Trophoblast cell (in vitro differentiated cells and primary cell): ENCODE measurements at regions not wholly inside any gene's neighbourhood (a gene's known extent, or its start where the extent isn't known, plus 50 kb on each side); places are given as distances from the start of the nearest gene placed in this dataset.

Experiments used
- DNase-seq, 2 donors: peaks; one replicate each; pipeline ENCODE4 v3.0.0-alpha.2; 2016
- H2AFZ ChIP-seq: 2 replicates; pipeline ENCODE4 v1.6.1; 2013; ENCODE audit warnings: low read length, moderate library complexity, mild to moderate bottlenecking; ENCODE audit not compliant: insufficient read depth, poor library complexity
- H2AK5ac ChIP-seq: 2 replicates; pipeline ENCODE4 v1.6.1; 2013; ENCODE audit warnings: mild to moderate bottlenecking, low read length
- H2BK120ac ChIP-seq: 2 replicates; pipeline ENCODE4 v1.6.1; 2013; ENCODE audit warnings: low read length, mild to moderate bottlenecking, moderate library complexity; ENCODE audit not compliant: insufficient read depth, poor library complexity
- H2BK12ac ChIP-seq: 2 replicates; pipeline ENCODE4 v1.6.1; 2013; ENCODE audit warnings: mild to moderate bottlenecking, low read length, moderate library complexity
- H2BK5ac ChIP-seq: 2 replicates; pipeline ENCODE4 v1.6.1; 2013; ENCODE audit warnings: low read length, low read depth, moderate library complexity, mild to moderate bottlenecking; ENCODE audit not compliant: poor library complexity
- H3K14ac ChIP-seq: 2 replicates; pipeline ENCODE4 v1.6.1; 2013; ENCODE audit warnings: mild to moderate bottlenecking, low read length
- H3K18ac ChIP-seq: 2 replicates; pipeline ENCODE4 v1.6.1; 2013; ENCODE audit warnings: mild to moderate bottlenecking, low read length
- H3K23ac ChIP-seq: 2 replicates; pipeline ENCODE4 v1.6.1; 2013; ENCODE audit warnings: low read length
- H3K27ac ChIP-seq: 2 replicates; pipeline ENCODE4 v1.5.1; 2013; ENCODE audit warnings: low read depth, mild to moderate bottlenecking, inconsistent platforms, low read length, moderate library complexity
- H3K27me3 ChIP-seq: 2 replicates; pipeline ENCODE4 v1.6.1; 2013; ENCODE audit warnings: inconsistent platforms, mild to moderate bottlenecking, low read length, moderate library complexity; ENCODE audit not compliant: insufficient read depth
- H3K36me3 ChIP-seq, 2 experiments: 1 replicate in 1 of 2; 2 replicates in 1 of 2; pipeline ENCODE4 v1.6.1; 2013; ENCODE audit warnings: low read length in 2 of 2, mild to moderate bottlenecking in 2 of 2, moderate library complexity in 1 of 2; ENCODE audit not compliant: insufficient read depth in 2 of 2, control insufficient read depth in 1 of 2
- H3K4ac ChIP-seq: 2 replicates; pipeline ENCODE4 v1.6.1; 2013; ENCODE audit warnings: low read depth, mild to moderate bottlenecking, low read length, moderate library complexity
- H3K4me1 ChIP-seq, 2 experiments: 1 replicate in 1 of 2; 2 replicates in 1 of 2; pipeline ENCODE4 v1.6.1; 2013; ENCODE audit warnings: low read length in 2 of 2, mild to moderate bottlenecking in 2 of 2, moderate library complexity in 1 of 2; ENCODE audit not compliant: insufficient read depth in 2 of 2, control insufficient read depth in 1 of 2
- H3K4me2 ChIP-seq: 2 replicates; pipeline ENCODE4 v1.6.1; 2013; ENCODE audit warnings: inconsistent platforms, mild to moderate bottlenecking, low read length, moderate library complexity
- H3K4me3 ChIP-seq: 2 replicates; pipeline ENCODE4 v1.5.1; 2013; ENCODE audit warnings: mild to moderate bottlenecking, low read depth, low read length, inconsistent platforms
- H3K79me1 ChIP-seq: one replicate; pipeline ENCODE4 v1.6.1; 2013; ENCODE audit warnings: low read length
- H3K79me2 ChIP-seq: 2 replicates; pipeline ENCODE4 v1.6.1; 2013; ENCODE audit warnings: low read length, mild to moderate bottlenecking; ENCODE audit not compliant: control insufficient read depth, insufficient read depth, poor library complexity
- H3K9ac ChIP-seq: 2 replicates; pipeline ENCODE4 v1.6.1; 2013; ENCODE audit warnings: mild to moderate bottlenecking, low read length
- H3K9me3 ChIP-seq: 2 replicates; pipeline ENCODE4 v1.6.1; 2013; ENCODE audit warnings: low read depth, mild to moderate bottlenecking, control low read depth, inconsistent platforms, low read length; ENCODE audit not compliant: insufficient read depth
- H4K12ac ChIP-seq: 2 replicates; pipeline ENCODE4 v1.6.1; 2013; ENCODE audit warnings: low read depth, mild to moderate bottlenecking, low read length, moderate library complexity
- H4K8ac ChIP-seq: 2 replicates; pipeline ENCODE4 v1.6.1; 2013; ENCODE audit warnings: low read depth, mild to moderate bottlenecking, low read length, moderate library complexity
- H4K91ac ChIP-seq: one replicate; pipeline ENCODE4 v1.6.1; 2013; ENCODE audit warnings: low read depth, mild to moderate bottlenecking, low read length, moderate library complexity
- WGBS: extraction: QIAGEN DNeasy Blood & Tissue Kit; methylation state at CpG from one replicate; pipeline ENCODE4 v1.1.7; 2013; ENCODE audit warnings: missing lambda C conversion rate; ENCODE audit not compliant: insufficient read length, insufficient coverage; ENCODE audit errors: extremely low coverage; 5-methylcytosine and 5-hydroxymethylcytosine counted together

- H3K36me3 ChIP-seq = no peaks in the 10 kb centered on the region
- WGBS = no CpG with 5 or more reads among the region's 5 CpGs
These were observed 71.4 kb upstream of the PRSS58 start for GRCh38 chr7:142329062-142329790.

GRCh38 chr7:142328551-142328950 lies 70.7 kb upstream of the PRSS58 start:
- Histone ChIP-seq H3K4me3 (no peak overlapping the region), H4K91ac (no peak overlapping the region), H2AK5ac (no peak overlapping the region), H4K12ac (no peak overlapping the region), H3K4ac (no peak overlapping the region), H3K9me3 (peaks cover 2% of the 10 kb centered on the region), H2BK5ac (no peak overlapping the region), H2BK12ac (no peak overlapping the region), H3K23ac (no peak overlapping the region), H3K9ac (no peak overlapping the region), H3K36me3 (no peaks in the 10 kb centered on the region), H3K27ac (no peak overlapping the region), H3K4me1 (peaks cover 7 to 13% of the 10 kb centered on the region in 2 experiments), H3K14ac (no peak overlapping the region), H3K79me1 (no peaks in the 10 kb centered on the region), H3K4me2 (no peak overlapping the region), H2BK120ac (no peak overlapping the region), H3K79me2 (no peaks in the 10 kb centered on the region), H4K8ac (no peak overlapping the region), H2AFZ (no peak overlapping the region), H3K27me3 (no peaks in the 10 kb centered on the region), H3K18ac (no peak overlapping the region)
- WGBS = no CpG with 5 or more reads among the region's 6 CpGs
- no peak for DNase-seq

More at GRCh38 chr7:142329062-142329790, 71.4 kb upstream of the PRSS58 start:
- Histone ChIP-seq H3K9me3 (peaks cover 2% of the 10 kb centered on the region), H3K79me2 (no peaks in the 10 kb centered on the region), H2BK120ac (no peak overlapping the region), H4K12ac (no peak overlapping the region), H2AK5ac (no peak overlapping the region), H3K4ac (no peak overlapping the region), H3K14ac (no peak overlapping the region), H3K4me3 (no peak overlapping the region), H3K18ac (no peak overlapping the region), H4K8ac (no peak overlapping the region), H3K9ac (no peak overlapping the region), H2BK5ac (no peak overlapping the region), H3K23ac (no peak overlapping the region), H3K4me2 (no peak overlapping the region), H2AFZ (no peak overlapping the region), H3K27ac (no peak overlapping the region), H3K79me1 (no peaks in the 10 kb centered on the region), H4K91ac (no peak overlapping the region), H3K4me1 (peaks cover 7 to 8% of the 10 kb centered on the region in 2 experiments), H3K27me3 (no peaks in the 10 kb centered on the region), H2BK12ac (no peak overlapping the region)
- peak in 1 of 2 donors; percentile 72 for DNase-seq

GRCh38 chr7:142327628-142328405 lies 70.0 kb upstream of the PRSS58 start:
- no peak overlapping the region for H3K4me3 ChIP-seq
- no peak overlapping the region for H3K9ac ChIP-seq
- H3K18ac ChIP-seq = no peak overlapping the region
- no peaks in the 10 kb centered on the region for H3K79me1 ChIP-seq
- WGBS = no CpG with 5 or more reads among the region's 11 CpGs
- peak overlapping the region; percentile 39 for H2BK12ac ChIP-seq
- no peak overlapping the region for H3K4me2 ChIP-seq
- H3K14ac ChIP-seq = no peak overlapping the region
- H3K36me3 ChIP-seq = no peaks in the 10 kb centered on the region
- H3K79me2 ChIP-seq = no peaks in the 10 kb centered on the region
- peaks cover 2% of the 10 kb centered on the region for H3K9me3 ChIP-seq
- no peak overlapping the region for H2BK120ac ChIP-seq
- H4K91ac ChIP-seq = no peak overlapping the region
- no peak overlapping the region for H3K4ac ChIP-seq
- H2AK5ac ChIP-seq = no peak overlapping the region
- no peak overlapping the region for H4K8ac ChIP-seq
- no peak overlapping the region for H2BK5ac ChIP-seq
- no peak overlapping the region for H3K27ac ChIP-seq
- no peak for DNase-seq
- no peaks in the 10 kb centered on the region for H3K27me3 ChIP-seq
- H3K4me1 ChIP-seq = peaks cover 7 to 13% of the 10 kb centered on the region in 2 experiments
- H4K12ac ChIP-seq = no peak overlapping the region
- H2AFZ ChIP-seq = no peak overlapping the region
- H3K23ac ChIP-seq = no peak overlapping the region

- H2AK5ac ChIP-seq = no peak overlapping the region
- H3K27me3 ChIP-seq = no peaks in the 10 kb centered on the region
- no peak overlapping the region for H3K4me3 ChIP-seq
- H3K18ac ChIP-seq = no peak overlapping the region
- H2AFZ ChIP-seq = peak overlapping the region; percentile 5
- H4K8ac ChIP-seq = peak overlapping the region; percentile 77
- H4K91ac ChIP-seq = no peak overlapping the region
- H3K79me1 ChIP-seq = no peaks in the 10 kb centered on the region
- no peak overlapping the region for H3K14ac ChIP-seq
- peaks cover 2% of the 10 kb centered on the region for H3K9me3 ChIP-seq
- peaks cover 7 to 10% of the 10 kb centered on the region in 2 experiments for H3K4me1 ChIP-seq
- no peak overlapping the region for H2BK12ac ChIP-seq
- H3K9ac ChIP-seq = no peak overlapping the region
- whole genome bisulfite sequencing = no CpG with 5 or more reads among the region's 4 CpGs
- H3K27ac ChIP-seq = no peak overlapping the region
- H3K23ac ChIP-seq = no peak overlapping the region
- H3K4ac ChIP-seq = no peak overlapping the region
- no peak overlapping the region for H2BK120ac ChIP-seq
- no peak overlapping the region for H3K4me2 ChIP-seq
- peak in 1 of 2 donors; percentile 64 for DNase-seq
- no peak overlapping the region for H2BK5ac ChIP-seq
- H3K36me3 ChIP-seq = no peaks in the 10 kb centered on the region
- no peak overlapping the region for H4K12ac ChIP-seq
- no peaks in the 10 kb centered on the region for H3K79me2 ChIP-seq
These were observed 65.8 kb upstream of the PRSS58 start for GRCh38 chr7:142323706-142324105.
